HEK293 (cell line): ENCODE measurements at regions not wholly inside any gene's neighbourhood (a gene's known extent, or its start where the extent isn't known, plus 50 kb on each side); places are given as distances from the start of the nearest gene placed in this dataset.

Experiments used
- ZNF600 ChIP-seq: fragments of 450-650 bp; formaldehyde crosslinking; IDR thresholded peaks from 2 replicates; pipeline ENCODE4 v1.5.1; 2016; ENCODE audit warnings: missing biosample characterization, missing genetic modification characterization

DNA sequence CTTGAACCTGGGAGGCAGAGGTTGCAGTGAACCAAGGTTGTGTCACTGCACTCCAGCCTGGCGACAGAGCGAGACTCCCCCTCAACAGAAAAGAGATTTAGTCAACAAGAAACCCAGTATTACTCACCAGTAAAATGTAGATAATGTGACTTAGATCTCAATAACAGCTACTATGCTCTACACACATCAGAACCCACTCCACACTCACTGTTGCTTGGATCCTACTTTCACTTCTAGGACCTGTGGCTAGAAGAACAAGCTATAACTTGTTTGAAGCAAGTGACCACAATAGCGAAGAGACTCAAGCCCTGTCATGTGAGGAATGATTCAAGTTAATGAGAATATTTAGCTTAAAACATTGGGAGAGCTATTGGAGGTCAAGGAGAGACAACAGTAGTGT, 100.7 kb downstream of the ANXA2 start (continued):
- TF ChIP-seq ZNF600 (tag by site-specific recombination), result no peak
- TF ChIP-seq, all 188 proteins: peak for 0
